HG02840 (cell line): ENCODE measurements at regions not wholly inside any gene's neighbourhood (a gene's known extent, or its start where the extent isn't known, plus 50 kb on each side); places are given as distances from the start of the nearest gene placed in this dataset.
"Not testable (repeated sequence)": the region's sequence is repeated elsewhere in the genome, so short reads cannot be mapped to it uniquely, and the experiment has no call there.

Source experiments
- ATAC-seq: cut with Tn5 transposase; IDR thresholded peaks from one replicate; pipeline ENCODE4 v1.9.1; 2021; ENCODE audit warnings: mild to moderate bottlenecking, moderate library complexity, moderate number of reproducible peaks; ENCODE audit not compliant: unreplicated experiment, low FRiP score

DNA sequence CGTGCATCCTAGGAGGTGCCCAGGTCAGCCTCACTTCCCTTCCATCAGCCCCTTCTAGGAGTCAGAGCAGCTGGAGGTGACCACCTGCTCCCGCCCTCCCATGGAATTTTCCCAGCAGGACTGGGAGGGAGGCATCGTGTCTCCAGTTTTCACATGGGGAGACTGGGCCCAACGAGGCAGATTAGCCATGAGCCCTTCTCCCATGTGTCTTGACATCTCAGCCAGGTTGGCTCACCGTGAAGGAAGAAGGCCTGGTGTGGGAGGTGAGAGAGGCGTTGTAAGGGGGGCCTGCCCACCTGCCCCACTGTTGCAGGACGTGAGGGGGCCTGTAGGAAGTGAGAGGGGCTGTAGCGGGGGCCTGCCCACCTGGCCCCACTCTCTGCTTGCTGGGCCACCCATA, 1521.4 kb downstream of the BRD1 start:
- no peak for ATAC-seq

DNA sequence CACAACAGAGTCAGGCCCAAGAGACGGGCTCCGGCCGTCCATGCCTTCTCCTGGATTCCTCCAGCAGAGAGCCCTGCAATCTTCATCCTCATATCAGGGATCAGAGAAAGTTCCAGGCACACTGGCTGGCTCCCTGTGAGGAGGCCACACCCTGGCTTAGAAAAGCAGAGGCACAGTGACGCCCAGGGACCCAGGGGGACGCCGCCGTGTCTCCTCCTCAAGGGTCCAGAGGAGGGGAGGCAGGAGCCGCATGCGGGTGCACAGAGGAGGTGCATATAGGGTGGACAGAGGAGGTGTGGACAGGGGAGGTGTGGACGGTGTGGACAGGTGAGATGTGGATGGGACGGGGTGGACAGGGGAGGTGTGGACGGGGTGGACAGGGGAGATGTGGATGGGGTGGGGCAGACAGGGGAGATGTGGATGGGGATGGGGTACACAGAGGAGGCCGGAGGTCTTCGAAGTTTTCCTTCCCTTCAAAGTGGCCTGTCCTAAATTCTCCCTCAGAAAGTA, 1521.9 kb downstream of the BRD1 start:
- ATAC-seq, result no peak

DNA sequence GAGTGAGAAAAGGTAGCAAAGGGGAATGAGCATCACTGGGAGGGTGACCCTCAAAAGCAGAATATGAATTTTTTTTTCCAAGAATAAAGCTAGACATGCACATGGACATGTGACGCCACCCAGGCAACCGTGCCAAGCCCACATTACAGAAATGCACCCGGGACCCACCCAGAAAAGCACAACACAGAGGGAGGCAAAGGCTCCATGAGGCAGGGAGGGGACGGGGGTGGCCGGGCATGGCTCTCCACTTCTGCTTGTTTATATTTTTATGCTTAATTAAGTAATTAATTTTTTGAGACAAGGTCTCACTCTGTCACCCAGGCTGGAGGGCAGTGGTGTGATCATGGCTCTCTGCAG, 1524.3 kb downstream of the BRD1 start:
- no peak for ATAC-seq

DNA sequence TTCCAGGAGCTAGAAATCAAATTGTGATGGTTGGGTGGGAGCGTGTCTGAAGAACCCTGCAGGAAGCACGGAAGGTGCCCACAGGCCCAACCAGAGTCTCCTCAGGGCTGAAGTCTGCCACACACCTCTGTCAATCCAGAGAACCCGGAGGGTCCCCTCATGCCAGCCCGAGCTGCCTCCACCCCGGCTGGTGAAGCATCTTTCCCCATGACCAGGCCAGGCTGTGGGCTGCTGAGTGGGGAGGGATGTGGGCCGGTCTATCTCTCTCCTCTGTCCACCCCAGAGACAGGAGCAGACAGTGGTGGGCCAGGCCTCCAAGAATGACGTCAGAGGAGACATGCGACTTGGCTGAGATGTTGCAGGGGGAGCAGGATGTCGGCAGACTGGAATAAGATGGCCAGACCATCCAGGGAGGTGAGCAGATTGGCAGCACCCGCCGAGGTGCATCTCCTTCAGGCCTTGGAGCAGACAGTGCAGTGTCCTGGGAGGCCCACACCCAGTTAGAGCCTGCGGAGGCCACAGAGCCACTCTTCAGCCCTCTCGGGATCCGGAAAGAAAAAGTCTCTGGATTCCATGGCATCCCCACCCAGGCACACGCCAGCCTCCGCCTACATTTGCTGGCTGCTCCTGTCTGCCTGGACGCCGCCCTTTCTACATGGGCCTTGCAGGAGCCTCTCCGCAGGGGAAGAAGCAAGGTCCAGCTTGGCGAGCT, 1524.9 kb downstream of the BRD1 start:
- ATAC-seq, result no peak

DNA sequence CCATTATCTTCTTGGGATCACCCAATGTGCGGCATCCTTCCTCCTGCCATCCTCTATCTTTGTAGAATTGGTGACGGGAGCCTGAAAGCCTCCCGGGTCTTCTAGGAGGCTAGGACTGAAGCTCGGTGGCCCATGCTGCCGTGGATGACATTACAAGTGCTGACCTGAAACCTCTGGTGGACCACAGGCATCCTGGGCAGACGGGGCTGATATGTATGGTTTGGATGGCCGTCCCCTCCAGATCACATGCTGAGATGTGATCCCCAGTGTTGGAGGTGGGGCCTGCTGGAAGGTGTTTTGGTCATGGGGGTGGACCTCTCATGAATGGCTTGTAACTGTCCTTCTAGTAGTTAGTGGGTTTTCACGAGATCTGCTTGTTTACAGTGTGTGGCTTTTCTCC, 1525.8 kb downstream of the BRD1 start:
- no peak for ATAC-seq

DNA sequence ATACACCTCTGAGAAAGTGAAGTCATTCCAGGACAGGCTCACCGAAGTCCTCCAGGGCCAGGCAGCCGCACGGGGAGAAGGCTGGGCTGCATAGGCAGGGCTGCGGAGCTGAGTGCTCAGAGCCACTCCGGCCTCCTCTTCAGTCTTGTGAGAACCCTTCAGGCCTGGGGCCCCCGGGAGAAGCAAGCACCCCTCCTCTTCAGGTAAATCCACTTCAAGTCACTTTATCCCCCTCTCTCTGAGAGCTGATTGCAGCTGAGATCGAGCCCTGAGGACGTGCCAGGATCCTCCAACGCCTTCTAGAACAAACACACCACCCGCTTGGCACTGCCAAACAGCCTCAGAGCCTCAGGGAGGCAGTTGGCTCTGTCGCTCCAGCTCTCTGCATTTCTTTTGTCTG, 1526.3 kb downstream of the BRD1 start:
- ATAC-seq, result no peak

DNA sequence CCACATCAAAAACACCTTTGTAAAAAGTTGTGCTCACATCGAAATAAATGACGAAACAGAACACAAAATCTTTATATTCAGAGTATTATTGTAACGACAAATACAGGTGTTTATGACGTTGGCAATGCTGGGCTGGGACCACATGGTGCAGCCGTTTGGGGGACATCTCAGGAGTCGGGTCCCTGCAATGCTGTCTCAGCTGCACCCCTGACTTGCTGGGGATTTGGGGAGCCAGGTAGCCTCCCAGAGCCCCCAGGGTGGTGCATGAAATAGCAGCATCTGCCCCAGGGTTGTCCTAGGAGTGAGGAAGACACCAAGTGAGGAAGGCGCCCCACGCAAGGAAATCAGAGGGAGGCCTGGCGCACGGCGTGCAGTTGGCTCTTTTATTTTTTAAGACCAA, 1526.8 kb downstream of the BRD1 start:
- no peak for ATAC-seq

DNA sequence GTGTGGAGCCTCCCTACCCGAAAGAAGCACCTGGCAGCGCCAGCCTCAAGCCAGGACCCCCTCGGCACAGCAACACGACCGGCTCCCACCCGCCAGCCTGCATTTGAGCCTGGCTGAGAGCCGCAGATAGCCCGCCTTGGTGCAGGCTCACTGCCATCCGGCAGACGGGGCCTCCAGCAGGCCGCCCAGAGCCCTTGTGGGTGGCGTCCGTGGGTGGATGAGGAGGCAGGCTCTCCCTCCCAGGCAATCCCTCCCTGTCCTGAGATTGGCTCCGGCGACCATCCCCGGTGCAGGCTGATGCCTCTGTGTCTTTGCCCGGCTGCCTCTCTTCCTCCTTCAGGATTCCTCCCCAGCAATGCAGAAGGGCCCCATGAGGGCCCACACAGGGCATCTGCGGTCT, 1527.9 kb downstream of the BRD1 start:
- ATAC-seq, result no peak

DNA sequence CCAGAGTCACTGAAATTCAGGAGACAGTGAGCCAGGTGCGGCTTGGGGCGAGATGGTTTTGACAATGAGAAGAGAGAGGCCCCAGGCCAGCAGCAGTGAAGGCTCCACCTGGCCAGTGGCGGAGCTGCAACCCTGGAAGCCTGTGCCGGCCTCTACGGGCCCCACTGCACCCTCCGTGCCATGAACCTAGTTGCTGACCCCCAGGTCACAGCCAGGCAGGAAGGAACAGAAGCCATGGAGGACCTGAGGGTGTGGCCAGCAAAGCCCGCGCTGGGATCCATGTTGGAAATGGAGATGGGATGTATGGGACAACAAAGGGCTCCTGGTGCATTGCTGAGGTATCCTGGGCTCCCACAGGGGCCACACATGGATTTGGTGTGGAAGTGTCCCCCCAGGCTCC, 1528.5 kb downstream of the BRD1 start:
- no peak for ATAC-seq

DNA sequence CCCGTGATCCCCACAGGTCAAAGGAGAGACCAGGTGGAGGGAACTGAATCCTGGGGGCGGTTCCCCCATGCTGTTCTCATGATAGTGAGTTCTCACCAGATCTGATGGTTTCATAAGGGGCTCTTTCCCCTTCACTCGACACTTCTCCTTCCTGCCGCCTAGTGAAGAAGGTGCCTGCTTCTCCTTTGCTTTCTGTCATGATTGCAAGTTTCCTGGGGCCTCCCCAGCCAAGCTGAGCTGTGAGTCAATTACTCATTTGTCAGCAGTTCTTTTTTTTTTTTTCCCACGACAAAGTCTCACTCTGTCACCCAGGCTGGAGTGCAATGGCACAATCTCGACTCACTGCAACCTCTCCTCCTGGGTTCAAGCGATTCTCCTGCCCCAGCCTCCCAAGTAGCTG, 1530.4 kb downstream of the BRD1 start:
- ATAC-seq, result no peak

DNA sequence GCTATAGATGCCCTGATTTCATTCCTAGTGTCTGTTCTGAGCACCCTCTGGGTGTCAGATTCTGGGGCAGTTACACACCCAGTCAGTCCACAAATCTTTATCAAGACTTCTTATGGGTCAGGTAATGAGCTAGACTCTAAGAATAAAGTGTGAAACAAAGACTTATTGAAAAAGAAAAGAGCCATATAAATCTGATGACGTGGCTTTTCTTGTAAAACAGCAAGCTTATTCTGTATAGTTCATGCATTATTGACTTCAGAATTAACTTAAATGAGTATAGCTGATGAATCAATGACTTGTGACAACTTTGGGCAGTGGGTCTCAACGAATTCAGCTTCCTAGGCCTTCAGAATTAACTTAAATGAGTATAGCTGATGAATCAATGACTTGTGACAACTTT, 1527.5 kb downstream of the TBC1D22A start:
- not testable (repeated sequence) for ATAC-seq

DNA sequence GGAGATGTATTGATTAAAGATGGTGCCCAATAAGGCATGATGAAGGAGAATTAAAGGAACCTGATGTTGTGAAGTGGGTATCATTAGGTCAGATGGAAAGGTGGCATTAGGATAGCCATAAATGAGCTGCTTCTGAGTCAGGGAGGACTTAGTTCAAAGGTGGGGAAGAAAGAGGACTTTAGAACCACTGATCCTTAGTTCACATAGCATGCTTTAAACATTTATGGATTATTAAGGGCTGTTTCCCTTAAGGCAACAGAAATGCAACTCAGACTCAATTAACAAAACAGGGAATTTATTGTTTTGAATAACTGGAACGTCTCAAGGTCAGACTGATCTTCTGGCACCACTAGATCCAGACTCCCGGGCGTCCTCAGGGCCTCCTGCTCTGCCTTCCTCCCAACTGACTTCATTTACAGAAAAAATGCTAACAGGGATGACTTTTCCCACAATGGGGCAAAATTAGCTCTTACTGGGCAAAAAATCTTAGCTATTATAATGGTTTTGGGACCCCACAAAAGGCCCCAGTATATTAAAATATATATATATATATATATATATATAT, 1526.0 kb downstream of the TBC1D22A start:
- no peak for ATAC-seq

DNA sequence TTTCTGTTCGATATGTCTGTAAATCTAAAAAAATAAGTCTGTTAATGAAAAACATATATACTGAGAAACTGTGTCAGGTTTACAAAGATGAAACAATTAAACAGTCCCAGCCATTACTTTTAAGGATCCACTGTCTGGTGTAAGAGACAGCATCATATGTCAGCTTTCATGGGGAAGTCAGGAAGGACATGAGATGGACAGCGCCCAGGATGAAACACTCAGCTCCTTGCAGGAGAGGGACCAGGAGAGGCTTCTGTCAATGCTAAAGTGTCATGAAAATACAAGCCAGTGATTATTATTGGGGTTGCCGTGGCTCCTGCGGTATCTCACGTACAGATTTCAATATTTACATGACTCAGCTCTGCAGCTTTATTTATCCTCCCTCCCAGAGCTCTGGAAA, 1524.6 kb downstream of the TBC1D22A start:
- ATAC-seq, result no peak

DNA sequence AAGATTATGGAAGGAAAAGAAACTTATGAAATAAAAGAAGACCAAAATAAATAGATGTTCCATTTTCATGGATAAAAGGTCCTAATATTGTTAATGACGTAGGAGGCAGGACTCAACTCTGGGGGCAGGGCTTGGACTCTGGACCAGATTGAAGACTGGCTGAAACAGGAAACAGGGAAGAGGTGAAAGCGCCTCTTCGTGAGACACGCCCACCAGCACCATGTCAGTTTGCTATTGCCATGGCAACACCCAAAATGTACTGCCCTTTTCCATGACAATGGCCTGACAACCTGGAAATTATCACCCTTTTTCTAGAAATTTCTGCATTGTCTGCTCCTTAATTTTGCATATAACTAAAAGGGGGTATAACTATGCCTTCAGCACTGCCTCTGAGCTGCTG, 1522.2 kb downstream of the TBC1D22A start:
- no peak for ATAC-seq

DNA sequence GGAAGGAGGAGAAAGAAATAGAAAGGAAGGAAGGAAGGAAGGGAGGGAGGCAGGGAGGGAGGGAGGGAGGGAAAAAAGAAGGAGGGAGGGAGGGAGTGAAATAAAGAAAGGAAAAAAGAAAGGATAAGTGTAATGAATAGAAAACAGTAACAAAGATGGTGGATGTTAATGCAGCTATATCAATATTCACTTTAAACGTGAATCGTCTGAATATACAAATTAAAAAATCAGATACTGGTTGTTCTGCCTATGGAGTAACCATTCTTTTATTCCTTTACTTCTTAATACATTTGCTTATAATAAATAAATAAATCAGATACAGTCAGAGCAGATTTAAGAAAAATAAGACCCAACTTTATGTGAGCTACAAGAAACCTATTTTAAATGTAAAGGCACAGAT, 1520.4 kb downstream of the TBC1D22A start:
- ATAC-seq, result no peak

DNA sequence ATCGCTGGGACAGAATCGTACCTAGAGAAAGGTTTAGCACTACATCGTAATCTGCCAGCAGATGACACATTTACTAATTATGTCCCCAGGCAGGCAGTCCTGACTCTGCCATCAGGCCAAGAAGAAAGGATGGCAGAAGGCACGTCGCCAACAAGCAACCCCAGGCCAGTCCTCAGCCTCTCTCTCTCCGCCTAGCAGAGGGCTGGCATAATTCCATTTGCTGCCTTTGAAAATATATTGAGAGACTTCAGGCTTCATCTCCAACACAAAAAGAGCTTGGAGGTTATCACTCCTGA, 1517.0 kb downstream of the TBC1D22A start:
- ATAC-seq, result no peak

DNA sequence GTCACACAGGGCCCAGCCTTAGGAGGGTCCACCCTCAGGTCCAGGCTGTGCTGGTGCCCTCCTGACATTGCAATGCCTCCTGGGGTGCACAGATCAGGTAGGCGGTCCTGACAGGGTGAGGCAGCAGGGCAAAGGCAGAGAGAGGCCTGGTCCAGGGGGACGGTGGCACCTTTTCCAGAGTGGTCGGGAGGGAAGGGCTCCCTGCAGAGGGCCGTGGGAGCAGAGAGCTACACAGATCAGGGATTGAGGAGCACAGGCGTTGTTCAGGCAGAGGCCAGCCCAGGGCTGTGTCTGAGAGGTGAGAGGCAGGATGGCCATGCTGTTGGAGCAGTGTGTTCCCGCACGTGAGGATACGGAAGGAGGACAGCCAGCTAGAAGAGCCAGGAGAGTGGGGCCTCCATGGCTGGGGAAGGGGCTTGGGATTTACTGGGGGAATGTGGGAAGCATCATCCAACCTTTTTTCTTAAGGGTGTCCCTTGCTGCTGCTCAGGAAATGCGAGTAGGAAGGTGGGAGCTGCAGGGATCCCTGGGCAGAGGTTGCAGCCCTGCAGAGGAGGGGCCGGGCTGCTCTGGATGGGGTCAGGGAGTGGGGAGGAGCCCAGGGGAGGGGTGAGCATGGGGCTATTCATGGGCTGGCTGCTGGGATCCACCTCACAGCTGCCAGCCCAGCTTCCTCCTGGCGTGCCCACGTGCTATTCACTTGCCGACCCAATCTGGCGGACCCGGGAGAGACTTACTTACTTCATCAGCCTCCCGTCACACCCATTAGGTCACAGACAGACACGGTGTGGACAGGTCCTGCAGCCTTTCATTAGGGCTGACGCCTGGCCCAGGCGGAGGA, 1516.4 kb downstream of the TBC1D22A start:
- ATAC-seq, result no peak

DNA sequence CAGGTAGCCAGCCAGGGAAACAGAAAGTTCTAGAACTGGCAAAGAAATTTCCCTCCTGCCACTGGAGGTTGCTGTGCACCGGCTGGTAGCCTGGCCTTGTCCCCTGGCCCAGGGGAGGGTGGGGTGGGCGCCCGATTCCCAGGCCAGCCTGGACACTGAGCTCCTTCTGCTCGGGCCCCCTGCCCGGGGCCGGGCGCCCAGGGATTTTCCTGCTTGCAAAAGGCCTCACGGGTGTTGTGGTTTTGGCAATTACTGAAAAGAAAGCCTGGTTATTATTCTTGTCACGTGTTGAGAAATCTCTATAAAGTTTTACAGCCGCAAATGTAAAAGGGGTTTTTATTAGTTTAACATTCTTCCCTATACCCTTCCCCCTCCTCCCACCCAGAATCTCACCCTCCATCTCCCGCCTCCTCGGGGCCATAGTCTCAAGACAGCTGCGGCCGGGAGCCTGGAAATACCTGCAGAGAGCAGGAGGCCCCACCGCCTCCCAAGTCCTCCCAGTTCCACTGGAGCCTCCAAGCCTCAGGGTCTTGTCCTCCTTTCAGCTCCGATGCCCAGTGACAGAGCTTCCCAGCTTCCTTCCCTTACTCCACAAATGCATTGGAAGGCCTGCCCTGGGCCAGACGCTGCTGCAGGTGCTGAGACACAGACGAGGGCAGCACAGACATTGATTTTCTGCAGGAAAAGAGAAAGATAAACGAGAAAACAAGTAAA, 1515.6 kb downstream of the TBC1D22A start:
- ATAC-seq, result no peak

DNA sequence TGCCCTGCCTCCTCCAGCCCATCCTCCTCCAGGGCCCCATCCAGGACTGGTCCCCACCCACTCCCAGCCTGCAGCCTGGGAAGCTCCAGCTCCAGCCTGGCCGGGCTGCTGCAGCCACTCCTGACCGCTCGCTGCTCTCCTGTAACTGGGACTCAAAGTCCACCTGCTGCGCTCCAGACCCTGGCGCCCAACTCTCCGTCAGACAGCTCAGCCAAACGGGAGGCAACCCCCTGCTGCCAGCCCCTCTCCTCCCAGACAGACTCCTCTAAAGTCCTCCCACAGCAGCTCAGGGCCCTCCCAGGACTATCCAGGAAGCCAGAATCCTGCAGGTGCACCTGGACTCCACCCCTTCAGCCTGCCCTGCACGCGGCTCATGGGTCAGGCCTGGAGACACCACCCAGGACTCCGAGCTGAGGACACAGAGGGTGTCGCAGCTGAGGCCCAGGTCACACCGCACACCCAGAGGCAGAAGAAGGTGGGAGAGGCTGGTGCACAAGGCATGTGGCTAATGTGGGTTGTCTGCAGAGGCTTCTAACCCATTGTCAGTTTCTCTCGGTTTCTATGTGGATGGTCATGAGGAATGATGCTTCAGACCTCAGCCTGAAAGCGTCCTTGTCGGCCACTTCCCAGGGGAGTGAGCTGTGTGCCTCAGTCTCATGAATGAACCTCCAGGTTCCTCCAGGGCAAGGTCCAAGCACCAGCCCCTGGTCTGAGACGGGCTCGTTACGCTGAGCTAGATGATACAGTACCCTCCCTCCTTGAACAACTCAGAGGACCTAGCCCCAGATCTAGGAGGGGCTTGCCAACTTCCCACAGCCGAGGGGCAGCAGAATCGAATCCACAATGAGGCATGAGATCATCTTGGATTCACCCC, 1514.8 kb downstream of the TBC1D22A start:
- ATAC-seq, result no peak

DNA sequence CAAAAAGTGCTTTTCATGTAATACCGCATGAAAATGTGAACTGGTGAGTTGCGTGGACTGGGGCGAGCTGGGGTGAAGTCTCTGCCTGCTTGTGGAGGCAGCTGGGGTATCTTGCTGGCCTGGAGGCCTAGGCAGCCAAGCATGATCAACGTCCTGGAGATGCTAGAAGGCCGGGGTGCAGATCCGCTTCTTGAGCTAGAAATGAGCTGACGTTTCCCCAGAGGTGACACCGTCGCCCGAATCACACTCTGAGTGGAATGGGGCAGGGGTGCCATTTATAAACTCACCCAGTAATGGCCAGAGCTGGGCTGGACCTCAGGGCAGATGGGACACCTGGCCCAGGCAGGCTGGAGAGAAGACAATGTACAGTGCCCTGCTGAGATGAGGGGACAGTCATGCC, 1513.0 kb downstream of the TBC1D22A start:
- ATAC-seq, result no peak
